ENCODE measurements at regions not wholly inside any gene's neighbourhood (a gene's known extent, or its start where the extent isn't known, plus 50 kb on each side); places are given as distances from the start of the nearest gene placed in this dataset.
A peak's percentile ranks its signal among the peaks of the same experiment; 100 is the strongest.

- H3K4me3 ChIP-seq, result no peak overlapping the region
- no peak overlapping the region for H3K27ac ChIP-seq
- H3K9me3 ChIP-seq, result no peaks in the 10 kb centered on the region
- no peaks in the 10 kb centered on the region for H3K4me1 ChIP-seq
- DNase-seq (no peak), ATAC-seq (no peak)
- TF ChIP-seq, protein P1, sequence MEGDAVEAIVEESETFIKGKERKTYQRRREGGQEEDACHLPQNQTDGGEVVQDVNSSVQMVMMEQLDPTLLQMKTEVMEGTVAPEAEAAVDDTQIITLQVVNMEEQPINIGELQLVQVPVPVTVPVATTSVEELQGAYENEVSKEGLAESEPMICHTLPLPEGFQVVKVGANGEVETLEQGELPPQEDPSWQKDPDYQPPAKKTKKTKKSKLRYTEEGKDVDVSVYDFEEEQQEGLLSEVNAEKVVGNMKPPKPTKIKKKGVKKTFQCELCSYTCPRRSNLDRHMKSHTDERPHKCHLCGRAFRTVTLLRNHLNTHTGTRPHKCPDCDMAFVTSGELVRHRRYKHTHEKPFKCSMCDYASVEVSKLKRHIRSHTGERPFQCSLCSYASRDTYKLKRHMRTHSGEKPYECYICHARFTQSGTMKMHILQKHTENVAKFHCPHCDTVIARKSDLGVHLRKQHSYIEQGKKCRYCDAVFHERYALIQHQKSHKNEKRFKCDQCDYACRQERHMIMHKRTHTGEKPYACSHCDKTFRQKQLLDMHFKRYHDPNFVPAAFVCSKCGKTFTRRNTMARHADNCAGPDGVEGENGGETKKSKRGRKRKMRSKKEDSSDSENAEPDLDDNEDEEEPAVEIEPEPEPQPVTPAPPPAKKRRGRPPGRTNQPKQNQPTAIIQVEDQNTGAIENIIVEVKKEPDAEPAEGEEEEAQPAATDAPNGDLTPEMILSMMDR (IDR thresholded peaks at IDR 0.05), result no peak
- peaks cover 20% of the 10 kb centered on the region for H3K27me3 ChIP-seq
- no peaks in the 10 kb centered on the region for H3K36me3 ChIP-seq
- intact Hi-C loops (cut with DNase I), result no loop called here
These were observed 132.4 kb upstream of the IQSEC1 start for GRCh38 chr3:13205567-13206143.

DNA sequence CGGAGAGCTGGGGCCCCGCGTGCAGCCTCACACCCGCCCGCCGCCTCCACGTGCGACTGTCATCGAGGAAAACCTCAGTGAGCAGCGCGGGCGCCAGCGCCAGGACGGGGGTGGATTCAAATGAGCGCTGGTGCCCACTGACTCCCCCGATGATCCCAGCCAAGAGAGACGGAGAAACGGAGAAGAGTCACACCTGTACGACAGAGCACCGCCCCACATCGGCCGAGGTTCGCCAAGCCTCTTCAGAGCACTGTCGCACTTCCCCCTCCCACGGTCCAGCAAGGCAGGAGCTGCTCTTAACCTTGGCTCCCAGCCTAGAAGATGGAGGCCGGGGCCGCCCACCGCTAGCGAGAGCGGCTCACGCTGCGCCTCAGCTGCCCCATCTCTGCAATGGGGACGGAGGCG lies 130.9 kb upstream of the IQSEC1 start:
- no peaks in the 10 kb centered on the region for H3K4me1 ChIP-seq
- peaks cover 20% of the 10 kb centered on the region for H3K27me3 ChIP-seq
- intact Hi-C loops (cut with DNase I), result no loop called here
- no peak for ATAC-seq
- TF ChIP-seq, protein P1 (IDR thresholded peaks at IDR 0.05), result no peak
- no peak overlapping the region for H3K27ac ChIP-seq
- no peaks in the 10 kb centered on the region for H3K36me3 ChIP-seq
- no peak overlapping the region for H3K4me3 ChIP-seq
- DNase-seq, result peak; percentile 60
- no peaks in the 10 kb centered on the region for H3K9me3 ChIP-seq

DNA sequence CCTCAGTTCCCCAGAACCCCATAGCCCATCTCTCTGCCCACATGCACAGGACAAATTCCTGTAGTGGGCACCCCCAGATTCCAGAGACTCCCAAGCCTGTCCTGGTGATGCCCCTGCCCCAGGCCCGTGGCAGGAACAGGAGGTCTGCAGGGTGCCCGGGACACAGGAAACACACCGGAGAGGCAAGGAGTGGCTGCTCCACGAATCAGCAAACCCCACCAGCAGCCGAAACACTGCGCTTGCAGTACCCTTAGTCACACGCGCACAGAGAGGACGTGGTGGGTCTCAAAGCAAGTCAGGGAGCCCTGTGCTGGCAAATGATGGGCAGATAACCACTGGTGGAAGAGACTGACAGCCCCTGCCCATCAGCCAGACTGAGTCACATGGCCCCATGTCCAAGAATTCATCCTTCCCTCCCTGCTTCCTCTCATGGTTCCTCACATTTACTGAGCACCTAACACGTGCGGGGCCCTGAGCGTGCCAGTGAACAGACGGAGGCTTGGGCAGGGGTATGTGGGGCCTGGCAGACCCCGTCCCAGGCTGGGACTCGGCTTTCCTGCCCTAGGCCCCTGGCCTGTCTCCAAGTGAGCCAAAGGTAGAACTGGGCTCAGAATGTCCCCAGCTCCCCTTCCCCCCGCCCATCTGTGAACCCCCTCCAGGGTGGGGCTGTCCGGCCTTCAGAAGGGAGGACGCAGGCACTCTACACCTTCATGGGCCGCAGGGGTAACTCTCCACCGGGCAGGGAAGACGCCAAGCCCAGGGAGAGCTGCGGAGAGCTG lies 130.4 kb upstream of the IQSEC1 start:
- Histone ChIP-seq H3K9me3 (no peaks in the 10 kb centered on the region), H3K27ac (no peak overlapping the region), H3K36me3 (no peaks in the 10 kb centered on the region), H3K27me3 (peaks cover 20% of the 10 kb centered on the region), H3K4me1 (no peaks in the 10 kb centered on the region), H3K4me3 (no peak overlapping the region)
- TF ChIP-seq, protein P1 (IDR thresholded peaks at IDR 0.05), result no peak
- intact Hi-C loops (cut with DNase I), result no loop called here
- peak; percentile 57 for DNase-seq
- no peak for ATAC-seq

DNA sequence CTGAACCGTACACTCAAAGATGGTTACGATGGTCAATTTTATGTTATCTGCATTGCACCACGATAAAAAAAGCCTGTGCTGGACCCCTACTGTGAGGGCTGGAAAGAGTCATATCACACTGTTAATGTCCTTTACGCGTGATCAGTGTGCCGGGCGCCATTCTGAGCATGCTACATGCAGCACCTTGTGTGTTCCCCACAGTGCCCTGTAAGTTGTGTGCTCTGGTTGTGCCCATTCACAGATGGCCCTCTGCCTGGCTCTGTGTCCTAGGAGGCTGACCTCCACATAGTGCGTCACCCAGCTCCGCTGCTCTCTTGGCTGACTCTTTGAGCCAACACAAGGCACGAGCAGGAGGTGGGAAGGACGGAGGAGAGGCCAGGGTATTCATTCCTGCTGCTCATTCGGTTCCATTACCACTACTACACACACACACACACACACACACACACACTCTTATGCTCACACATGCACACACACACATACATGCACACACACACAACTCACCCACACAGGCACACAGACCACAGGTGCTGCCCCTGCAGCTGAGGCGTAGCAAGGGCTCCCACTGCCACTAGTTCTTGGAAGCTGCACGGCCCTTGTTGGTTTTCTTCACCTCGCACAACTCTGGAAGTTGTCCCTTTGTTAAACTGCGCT lies 129.6 kb upstream of the IQSEC1 start:
- H3K4me1 ChIP-seq, result no peaks in the 10 kb centered on the region
- DNase-seq, result no peak
- TF ChIP-seq, protein P1 (IDR thresholded peaks at IDR 0.05), result no peak
- no peaks in the 10 kb centered on the region for H3K9me3 ChIP-seq
- H3K27ac ChIP-seq, result no peak overlapping the region
- no peak overlapping the region for H3K4me3 ChIP-seq
- no peak for ATAC-seq
- intact Hi-C loops (cut with DNase I), result no loop called here
- H3K27me3 ChIP-seq, result peaks cover 20% of the 10 kb centered on the region
- H3K36me3 ChIP-seq, result no peaks in the 10 kb centered on the region

GRCh38 chr3:13201851-13202250 lies 128.6 kb upstream of the IQSEC1 start:
- intact Hi-C loops (cut with DNase I), result no loop called here
- H3K36me3 ChIP-seq, result no peaks in the 10 kb centered on the region
- H3K9me3 ChIP-seq, result no peaks in the 10 kb centered on the region
- DNase-seq (no peak), ATAC-seq (no peak)
- H3K4me3 ChIP-seq, result no peak overlapping the region
- H3K27ac ChIP-seq, result no peak overlapping the region
- TF ChIP-seq, protein P1 (IDR thresholded peaks at IDR 0.05), result no peak
- H3K4me1 ChIP-seq, result no peaks in the 10 kb centered on the region
- H3K27me3 ChIP-seq, result peaks cover 20% of the 10 kb centered on the region
